Upper lobe of right lung (tissue), 1 donor: ENCODE measurements at regions not wholly inside any gene's neighbourhood (a gene's known extent, or its start where the extent isn't known, plus 50 kb on each side); places are given as distances from the start of the nearest gene placed in this dataset.

Experiments used
- ATAC-seq: fragments of 200-7000 bp; cut with Tn5 transposase; one replicate; pipeline ENCODE4 v1.9.1; 2020; ENCODE audit warnings: mild to moderate bottlenecking, moderate library complexity
- DNase-seq: peaks from one replicate; pipeline ENCODE4 v3.0.0-alpha.2; 2020
- H3K27ac ChIP-seq: fragments of 200-600 bp; one replicate; pipeline ENCODE4 v1.8.0; 2022
- H3K27me3 ChIP-seq: fragments of 200-600 bp; one replicate; pipeline ENCODE4 v1.8.0; 2022; ENCODE audit warnings: mild to moderate bottlenecking
- H3K36me3 ChIP-seq: fragments of 200-600 bp; one replicate; pipeline ENCODE4 v1.8.0; 2022
- H3K4me1 ChIP-seq: fragments of 200-600 bp; one replicate; pipeline ENCODE4 v1.8.0; 2022
- H3K4me3 ChIP-seq: fragments of 200-600 bp; one replicate; pipeline ENCODE4 v1.8.0; 2022; ENCODE audit warnings: mild to moderate bottlenecking
- H3K9me3 ChIP-seq: fragments of 200-600 bp; one replicate; pipeline ENCODE4 v1.8.0; 2022
- intact Hi-C: fragments of 100-400 bp; cut with DNase I; formaldehyde crosslinking; loops from one replicate; pipeline ENCODE4 v1.11.0; 2022
- TF ChIP-seq, protein P1 (sequence below): fragments of 200-600 bp; IDR thresholded peaks from one replicate; pipeline ENCODE4 v1.8.0; 2022; ENCODE audit warnings: antibody characterized with exemption
- donor health status: DM: no; HTN: yes; CAD: no; lungs with severe emphysema.

GRCh38 chr20:21780528-21780927 is 75.1 kb downstream of the PAX1 start:
- ATAC-seq (no peak), DNase-seq (no peak)
- H3K27me3 ChIP-seq: no peaks in the 10 kb centered on the region
- H3K36me3 ChIP-seq: no peaks in the 10 kb centered on the region
- H3K4me1 ChIP-seq: no peaks in the 10 kb centered on the region
- no peaks in the 10 kb centered on the region for H3K9me3 ChIP-seq
- no peak overlapping the region for H3K4me3 ChIP-seq
- TF ChIP-seq, protein P1, sequence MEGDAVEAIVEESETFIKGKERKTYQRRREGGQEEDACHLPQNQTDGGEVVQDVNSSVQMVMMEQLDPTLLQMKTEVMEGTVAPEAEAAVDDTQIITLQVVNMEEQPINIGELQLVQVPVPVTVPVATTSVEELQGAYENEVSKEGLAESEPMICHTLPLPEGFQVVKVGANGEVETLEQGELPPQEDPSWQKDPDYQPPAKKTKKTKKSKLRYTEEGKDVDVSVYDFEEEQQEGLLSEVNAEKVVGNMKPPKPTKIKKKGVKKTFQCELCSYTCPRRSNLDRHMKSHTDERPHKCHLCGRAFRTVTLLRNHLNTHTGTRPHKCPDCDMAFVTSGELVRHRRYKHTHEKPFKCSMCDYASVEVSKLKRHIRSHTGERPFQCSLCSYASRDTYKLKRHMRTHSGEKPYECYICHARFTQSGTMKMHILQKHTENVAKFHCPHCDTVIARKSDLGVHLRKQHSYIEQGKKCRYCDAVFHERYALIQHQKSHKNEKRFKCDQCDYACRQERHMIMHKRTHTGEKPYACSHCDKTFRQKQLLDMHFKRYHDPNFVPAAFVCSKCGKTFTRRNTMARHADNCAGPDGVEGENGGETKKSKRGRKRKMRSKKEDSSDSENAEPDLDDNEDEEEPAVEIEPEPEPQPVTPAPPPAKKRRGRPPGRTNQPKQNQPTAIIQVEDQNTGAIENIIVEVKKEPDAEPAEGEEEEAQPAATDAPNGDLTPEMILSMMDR: no peak
- intact Hi-C loops: no loop called here
- no peak overlapping the region for H3K27ac ChIP-seq
